Upper lobe of left lung (tissue), 6 donors: ENCODE measurements at regions not wholly inside any gene's neighbourhood (a gene's known extent, or its start where the extent isn't known, plus 50 kb on each side); places are given as distances from the start of the nearest gene placed in this dataset.

Experiments
- ATAC-seq, 2 donors: fragments of 200-7000 bp; cut with Tn5 transposase; one replicate each; pipeline ENCODE4 v1.9.1; 2022; ENCODE audit warnings: mild to moderate bottlenecking in 2 of 2, moderate library complexity in 2 of 2; ENCODE audit not compliant: low FRiP score in 2 of 2
- DNase-seq, 2 donors: peaks; one replicate each; pipeline ENCODE4 v3.0.0-alpha.2; 2019 to 2020
- H3K27ac ChIP-seq, 4 donors: fragments of 200-600 bp; sonication (generic); one replicate each; pipeline ENCODE4 v1.5.1; 2016 to 2019
- H3K27me3 ChIP-seq, 4 donors: fragments of 200-600 bp; sonication (generic); one replicate each; pipeline ENCODE4 v1.5.1; 2017 to 2019
- H3K36me3 ChIP-seq, 4 donors: fragments of 200-600 bp; sonication (generic); one replicate each; pipeline ENCODE4 v1.5.1; 2016 to 2019
- H3K4me1 ChIP-seq, 4 donors: fragments of 200-600 bp; sonication (generic); one replicate each; pipeline ENCODE4 v1.5.1; 2018 to 2019
- H3K4me3 ChIP-seq, 4 donors: fragments of 200-600 bp; sonication (generic); one replicate each; pipeline ENCODE4 v1.5.1; 2017 to 2019; ENCODE audit warnings: mild to moderate bottlenecking in 2 of 4, moderate library complexity in 1 of 4
- H3K9me3 ChIP-seq, 4 donors: fragments of 200-600 bp; sonication (generic); one replicate each; pipeline ENCODE4 v1.5.1; 2018 to 2019
- EP300 ChIP-seq, 4 donors: sonication (generic); formaldehyde crosslinking; IDR thresholded peaks; one replicate each; pipeline ENCODE4 v1.5.1; 2017; ENCODE audit warnings: antibody characterized with exemption in 4 of 4, control low read depth in 2 of 4
- POLR2A ChIP-seq, 4 donors: fragments of 450-650 bp; IDR thresholded peaks; one replicate each; pipeline ENCODE4 v1.5.1; 2016 to 2017; ENCODE audit warnings: antibody characterized with exemption in 4 of 4, mild to moderate bottlenecking in 2 of 4
- POLR2AphosphoS5 ChIP-seq, 2 donors: sonication (generic); formaldehyde crosslinking; IDR thresholded peaks; one replicate each; pipeline ENCODE4 v1.5.1; 2017; ENCODE audit warnings: antibody characterized with exemption in 2 of 2
- WGBS, 2 donors: methylation state at CpG; one replicate each; pipeline ENCODE4 v1.1.5; 2017 to 2018; 5-methylcytosine and 5-hydroxymethylcytosine counted together
- TF ChIP-seq, protein P1 (sequence below), 6 experiments: fragments of 450-650 bp in 4 of 6; fragments of 200-600 bp in 2 of 6; sonication (generic) in 2 of 6; IDR thresholded peaks; one replicate each; pipeline ENCODE4 v1.5.1; 2016 to 2019; ENCODE audit warnings: antibody characterized with exemption in 6 of 6
- donor health status: DM: no; HTN: no; CAD: no; lungs with moderate emphysema.
- donor health status: DM: no; HTN: yes; CAD: no; lungs with severe emphysema.

DNA sequence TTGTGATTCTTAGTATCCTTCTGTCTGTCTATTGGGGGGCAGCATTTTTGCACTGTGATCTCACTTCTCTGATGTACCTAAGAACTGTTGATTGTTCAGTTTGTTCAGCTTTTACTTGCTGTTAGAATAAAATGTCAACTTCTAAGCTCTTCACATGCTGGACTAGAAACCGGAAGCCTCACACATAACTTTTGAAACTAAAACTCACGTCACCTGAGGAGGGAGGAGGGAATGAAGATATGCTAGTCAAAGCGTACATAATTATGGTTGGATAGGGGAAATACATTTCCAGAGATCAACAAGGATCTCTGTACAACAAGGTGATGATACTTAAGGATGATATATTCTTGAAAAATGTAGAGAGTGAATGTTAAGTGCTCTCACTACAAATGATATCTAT, 609.7 kb downstream of the INHBA start:
- TF ChIP-seq, protein P1, sequence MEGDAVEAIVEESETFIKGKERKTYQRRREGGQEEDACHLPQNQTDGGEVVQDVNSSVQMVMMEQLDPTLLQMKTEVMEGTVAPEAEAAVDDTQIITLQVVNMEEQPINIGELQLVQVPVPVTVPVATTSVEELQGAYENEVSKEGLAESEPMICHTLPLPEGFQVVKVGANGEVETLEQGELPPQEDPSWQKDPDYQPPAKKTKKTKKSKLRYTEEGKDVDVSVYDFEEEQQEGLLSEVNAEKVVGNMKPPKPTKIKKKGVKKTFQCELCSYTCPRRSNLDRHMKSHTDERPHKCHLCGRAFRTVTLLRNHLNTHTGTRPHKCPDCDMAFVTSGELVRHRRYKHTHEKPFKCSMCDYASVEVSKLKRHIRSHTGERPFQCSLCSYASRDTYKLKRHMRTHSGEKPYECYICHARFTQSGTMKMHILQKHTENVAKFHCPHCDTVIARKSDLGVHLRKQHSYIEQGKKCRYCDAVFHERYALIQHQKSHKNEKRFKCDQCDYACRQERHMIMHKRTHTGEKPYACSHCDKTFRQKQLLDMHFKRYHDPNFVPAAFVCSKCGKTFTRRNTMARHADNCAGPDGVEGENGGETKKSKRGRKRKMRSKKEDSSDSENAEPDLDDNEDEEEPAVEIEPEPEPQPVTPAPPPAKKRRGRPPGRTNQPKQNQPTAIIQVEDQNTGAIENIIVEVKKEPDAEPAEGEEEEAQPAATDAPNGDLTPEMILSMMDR (IDR thresholded peaks at IDR 0.05), result no peak
- 70 to 89% methylated on average over 3 of the region's 3 CpGs for WGBS, 2 donors
- no peak for DNase-seq
- H3K9me3 ChIP-seq, result no peaks in the 10 kb centered on the region
- no peaks in the 10 kb centered on the region for H3K27me3 ChIP-seq
- H3K4me3 ChIP-seq, result no peak overlapping the region
- no peak overlapping the region for H3K27ac ChIP-seq
- ATAC-seq, result no peak
- no peaks in the 10 kb centered on the region for H3K36me3 ChIP-seq
- H3K4me1 ChIP-seq, result no peaks in the 10 kb centered on the region

DNA sequence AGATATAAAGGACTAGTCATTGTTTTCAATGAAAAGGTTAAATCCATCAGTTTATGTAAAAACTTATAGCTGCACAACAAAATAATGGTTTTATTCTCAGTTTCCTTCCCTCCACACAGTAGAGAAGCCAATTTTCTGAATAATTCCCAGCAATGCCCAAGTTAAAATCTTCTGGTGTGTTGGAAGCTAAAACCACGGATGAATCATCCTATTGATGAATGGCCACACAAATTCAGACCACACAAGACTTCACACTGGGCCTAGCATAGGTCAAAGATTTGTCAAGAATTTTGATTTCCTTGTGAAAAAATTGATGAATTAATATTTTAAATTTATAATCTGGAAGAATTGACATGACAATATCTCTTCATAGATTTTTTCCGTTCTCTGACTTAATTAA, 617.6 kb downstream of the INHBA start:
- no peaks in the 10 kb centered on the region for H3K4me1 ChIP-seq
- TF ChIP-seq POLR2AphosphoS5 (IDR thresholded peaks at IDR 0.05) (no peak), EP300 (IDR thresholded peaks at IDR 0.05) (no peak), POLR2A (IDR thresholded peaks at IDR 0.05) (no peak)
- TF ChIP-seq, protein P1 (IDR thresholded peaks at IDR 0.05), result no peak
- no peak overlapping the region for H3K4me3 ChIP-seq
- DNase-seq (no peak), ATAC-seq (no peak)
- no peak overlapping the region for H3K27ac ChIP-seq
- no peaks in the 10 kb centered on the region for H3K9me3 ChIP-seq
- 77% methylated on average over 2 of the region's 2 CpGs for whole genome bisulfite sequencing, 2 donors
- no peaks in the 10 kb centered on the region for H3K27me3 ChIP-seq
- no peaks in the 10 kb centered on the region for H3K36me3 ChIP-seq

DNA sequence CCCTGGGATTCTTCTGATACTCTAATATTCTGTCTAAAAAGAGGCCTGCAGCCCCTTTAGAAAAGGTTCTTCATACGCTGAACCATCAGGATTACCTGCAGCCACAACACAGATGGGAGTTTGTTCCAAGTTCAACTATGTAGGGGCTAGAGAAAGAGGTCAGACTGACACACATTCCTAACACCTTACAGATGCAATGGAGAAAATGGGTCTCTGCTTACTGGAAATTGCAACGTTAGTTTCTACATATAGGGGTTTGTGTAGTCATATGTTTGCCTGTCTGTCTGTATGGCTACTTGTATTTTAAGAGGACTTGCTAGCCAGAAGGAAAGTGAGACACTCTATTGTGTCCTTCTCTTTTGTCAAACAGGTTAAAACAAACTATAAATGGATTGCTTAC, 618.5 kb downstream of the INHBA start:
- Histone ChIP-seq H3K4me1 (no peaks in the 10 kb centered on the region), H3K9me3 (no peaks in the 10 kb centered on the region), H3K27me3 (no peaks in the 10 kb centered on the region), H3K36me3 (no peaks in the 10 kb centered on the region), H3K4me3 (no peak overlapping the region), H3K27ac (no peak overlapping the region)
- DNase-seq (no peak), ATAC-seq (no peak)
- WGBS, 2 donors, result 77 to 81% methylated on average over 2 of the region's 2 CpGs
- TF ChIP-seq EP300 (IDR thresholded peaks at IDR 0.05) (no peak), POLR2A (IDR thresholded peaks at IDR 0.05) (no peak), POLR2AphosphoS5 (IDR thresholded peaks at IDR 0.05) (no peak)
- TF ChIP-seq, protein P1 (IDR thresholded peaks at IDR 0.05), result no peak

DNA sequence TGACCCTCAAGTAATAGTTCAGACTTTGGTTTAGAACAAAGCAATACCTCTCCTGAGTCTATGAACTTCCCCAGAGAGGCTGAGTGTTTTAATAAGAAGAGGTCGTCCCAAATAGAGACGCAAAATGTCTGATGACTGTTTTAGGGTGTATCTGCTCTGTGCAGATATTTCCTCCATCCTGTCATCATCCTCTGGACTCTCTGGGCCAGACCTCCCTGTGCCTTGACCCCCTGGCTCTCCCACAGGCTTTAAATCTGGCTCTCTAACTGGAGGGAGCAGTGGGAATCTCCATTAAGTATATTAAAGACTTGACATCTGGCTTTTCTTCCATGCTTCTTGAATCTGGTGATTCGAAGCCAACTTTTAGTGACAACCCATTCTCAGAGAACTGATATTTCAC, 633.3 kb downstream of the INHBA start:
- TF ChIP-seq POLR2A (IDR thresholded peaks at IDR 0.05) (no peak), EP300 (IDR thresholded peaks at IDR 0.05) (no peak), POLR2AphosphoS5 (IDR thresholded peaks at IDR 0.05) (no peak)
- TF ChIP-seq, protein P1 (IDR thresholded peaks at IDR 0.05), result no peak
- Histone ChIP-seq H3K4me1 (no peaks in the 10 kb centered on the region), H3K4me3 (no peak overlapping the region), H3K27ac (no peak overlapping the region), H3K27me3 (no peaks in the 10 kb centered on the region), H3K9me3 (no peaks in the 10 kb centered on the region), H3K36me3 (no peaks in the 10 kb centered on the region)
- DNase-seq (no peak), ATAC-seq (no peak)
- WGBS, 2 donors, result 83 to 85% methylated on average over 3 of the region's 3 CpGs

DNA sequence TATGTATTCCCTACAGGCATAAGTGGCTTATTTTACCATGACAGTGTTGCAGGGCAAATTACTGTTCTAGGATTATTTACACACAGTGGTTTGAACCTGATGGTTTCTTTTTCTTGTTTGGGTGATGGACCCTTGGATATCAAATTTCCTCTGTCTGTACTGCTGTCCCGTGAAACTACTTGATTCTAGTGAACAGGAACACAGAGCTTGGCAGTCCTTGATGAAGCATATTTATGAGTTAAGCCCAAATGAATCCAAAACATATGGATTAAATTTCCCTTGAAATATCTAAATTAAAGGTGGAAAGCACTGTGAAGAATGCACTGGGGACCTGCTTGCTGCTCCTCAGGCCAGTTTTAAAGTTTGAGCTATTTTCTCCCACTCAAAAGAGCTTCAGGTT, 635.3 kb downstream of the INHBA start:
- no peak for DNase-seq
- WGBS, 2 donors, result 76 to 86% methylated on average over 1 of the region's 1 CpG

More for the DNA sequence above, 635.3 kb downstream of the INHBA start:
- H3K9me3 ChIP-seq, result no peaks in the 10 kb centered on the region
- no peak for TF ChIP-seq POLR2A (IDR thresholded peaks at IDR 0.05)
- TF ChIP-seq EP300 (IDR thresholded peaks at IDR 0.05), result no peak
- TF ChIP-seq POLR2AphosphoS5 (IDR thresholded peaks at IDR 0.05), result no peak
- TF ChIP-seq, protein P1 (IDR thresholded peaks at IDR 0.05), result no peak
- no peaks in the 10 kb centered on the region for H3K4me1 ChIP-seq
- no peak for ATAC-seq
- H3K27ac ChIP-seq, result no peak overlapping the region
- no peak overlapping the region for H3K4me3 ChIP-seq
- H3K27me3 ChIP-seq, result no peaks in the 10 kb centered on the region
- H3K36me3 ChIP-seq, result no peaks in the 10 kb centered on the region
